ENCODE measurements at regions not wholly inside any gene's neighbourhood (a gene's known extent, or its start where the extent isn't known, plus 50 kb on each side); places are given as distances from the start of the nearest gene placed in this dataset.

- no peak for TF ChIP-seq RAD21 (IDR thresholded peaks at IDR 0.05; ENCODE audit: low read depth)
- TF ChIP-seq EGR1 (IDR thresholded peaks at IDR 0.05; ENCODE audit: low read depth): no peak
- TF ChIP-seq, protein P1, sequence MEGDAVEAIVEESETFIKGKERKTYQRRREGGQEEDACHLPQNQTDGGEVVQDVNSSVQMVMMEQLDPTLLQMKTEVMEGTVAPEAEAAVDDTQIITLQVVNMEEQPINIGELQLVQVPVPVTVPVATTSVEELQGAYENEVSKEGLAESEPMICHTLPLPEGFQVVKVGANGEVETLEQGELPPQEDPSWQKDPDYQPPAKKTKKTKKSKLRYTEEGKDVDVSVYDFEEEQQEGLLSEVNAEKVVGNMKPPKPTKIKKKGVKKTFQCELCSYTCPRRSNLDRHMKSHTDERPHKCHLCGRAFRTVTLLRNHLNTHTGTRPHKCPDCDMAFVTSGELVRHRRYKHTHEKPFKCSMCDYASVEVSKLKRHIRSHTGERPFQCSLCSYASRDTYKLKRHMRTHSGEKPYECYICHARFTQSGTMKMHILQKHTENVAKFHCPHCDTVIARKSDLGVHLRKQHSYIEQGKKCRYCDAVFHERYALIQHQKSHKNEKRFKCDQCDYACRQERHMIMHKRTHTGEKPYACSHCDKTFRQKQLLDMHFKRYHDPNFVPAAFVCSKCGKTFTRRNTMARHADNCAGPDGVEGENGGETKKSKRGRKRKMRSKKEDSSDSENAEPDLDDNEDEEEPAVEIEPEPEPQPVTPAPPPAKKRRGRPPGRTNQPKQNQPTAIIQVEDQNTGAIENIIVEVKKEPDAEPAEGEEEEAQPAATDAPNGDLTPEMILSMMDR (IDR thresholded peaks at IDR 0.05 in 2 of 3, conservative IDR thresholded peaks at IDR 0.05 in 1 of 3; ENCODE audit: borderline replicate concordance in 1 of 3, insufficient read depth in 1 of 3, low read depth in 2 of 3, low read length in 2 of 3): no peak
- no peak for TF ChIP-seq EZH2 (IDR thresholded peaks at IDR 0.05)
- TF ChIP-seq ATF3 (IDR thresholded peaks at IDR 0.05): no peak
- TF ChIP-seq MAX (IDR thresholded peaks at IDR 0.05): no peak
Measured at GRCh38 chr10:129165770-129166169, 301.3 kb upstream of the MGMT start.
